ENCODE measurements at regions not wholly inside any gene's neighbourhood (a gene's known extent, or its start where the extent isn't known, plus 50 kb on each side); places are given as distances from the start of the nearest gene placed in this dataset.

DNA sequence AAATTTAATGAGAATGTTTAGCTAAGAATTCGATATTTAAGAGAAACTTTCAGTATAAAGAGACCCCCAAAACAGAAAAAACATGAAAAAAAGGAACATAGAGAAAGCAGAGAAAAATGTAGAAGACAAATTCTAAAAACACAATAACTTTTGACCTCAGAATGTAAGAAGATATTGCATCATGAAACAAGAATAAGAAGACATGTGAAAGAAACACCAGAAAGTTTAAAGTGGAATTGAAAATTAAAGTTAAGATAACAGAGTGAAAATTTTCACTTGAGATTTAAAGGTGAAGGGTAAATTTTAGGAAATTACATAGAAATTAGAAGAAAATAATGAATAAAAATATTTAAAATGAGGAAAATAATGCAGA is 78.2 kb upstream of the FAM3C start:
- FAIRE-seq (no peak), DNase-seq (no peak)
- Histone ChIP-seq H3K27me3 (ENCODE audit: control insufficient read depth in 3 of 3, insufficient read depth in 3 of 3, low read length in 3 of 3) (no peaks in the 10 kb centered on the region), H3K4me3 (ENCODE audit: low read depth in 1 of 3, low read length in 3 of 3) (no peak overlapping the region), H3K4me1 (ENCODE audit: control insufficient read depth in 3 of 3, insufficient read depth in 2 of 3, low read depth in 1 of 3, low read length in 2 of 3) (peaks cover 0 to 11% (median 0%) of the 10 kb centered on the region in 3 donors), H3K9me3 (ENCODE audit: control insufficient read depth in 2 of 2, insufficient read depth in 1 of 2, low read depth in 1 of 2, low read length in 1 of 2) (no peaks in the 10 kb centered on the region), H3K36me3 (ENCODE audit: control insufficient read depth in 3 of 3, insufficient read depth in 2 of 3, low read depth in 1 of 3, low read length in 3 of 3) (no peaks in the 10 kb centered on the region), H3K27ac (ENCODE audit: low read depth in 1 of 3, low read length in 2 of 3) (no peak overlapping the region)
- WGBS, 3 donors, result 78 to 84% (median 84%) methylated on average over 1 of the region's 1 CpG

DNA sequence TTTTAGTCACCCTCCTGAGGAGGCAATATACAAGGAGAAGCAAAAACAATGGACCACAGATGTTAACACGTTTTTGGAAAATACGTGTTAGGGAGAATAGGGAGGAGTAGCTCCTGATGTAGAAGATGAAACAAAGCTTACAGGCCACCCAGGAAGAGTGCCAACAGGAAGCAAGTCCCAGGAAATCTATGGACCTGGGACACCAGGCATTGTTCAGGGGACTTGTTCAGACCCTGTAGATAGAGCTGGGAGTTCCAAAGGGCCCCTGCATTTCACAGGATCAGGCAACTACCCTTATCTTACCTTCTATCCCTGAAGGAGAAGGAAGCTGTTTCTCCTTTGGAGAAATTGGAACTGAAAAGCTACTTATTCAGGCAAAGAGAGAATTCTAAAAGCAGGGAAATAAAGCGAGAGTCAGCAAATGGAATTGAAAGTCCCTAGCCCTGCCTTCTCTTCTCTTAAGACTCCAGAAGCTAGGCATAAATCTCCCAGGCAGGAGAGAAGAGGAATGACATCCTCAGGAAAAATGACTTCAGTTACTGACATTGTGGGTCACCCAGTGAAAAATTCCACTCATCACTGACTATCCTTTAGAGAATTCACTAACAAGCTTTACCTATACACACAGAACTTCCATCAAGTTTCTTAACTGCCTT is 77.7 kb upstream of the FAM3C start:
- Histone ChIP-seq H3K36me3 (ENCODE audit: control insufficient read depth in 3 of 3, insufficient read depth in 2 of 3, low read depth in 1 of 3, low read length in 3 of 3) (no peaks in the 10 kb centered on the region), H3K9me3 (ENCODE audit: control insufficient read depth in 2 of 2, insufficient read depth in 1 of 2, low read depth in 1 of 2, low read length in 1 of 2) (no peaks in the 10 kb centered on the region), H3K4me1 (ENCODE audit: control insufficient read depth in 3 of 3, insufficient read depth in 2 of 3, low read depth in 1 of 3, low read length in 2 of 3) (peaks cover 0 to 11% (median 0%) of the 10 kb centered on the region in 3 donors), H3K27me3 (ENCODE audit: control insufficient read depth in 3 of 3, insufficient read depth in 3 of 3, low read length in 3 of 3) (no peaks in the 10 kb centered on the region), H3K27ac (ENCODE audit: low read depth in 1 of 3, low read length in 2 of 3) (no peak overlapping the region), H3K4me3 (ENCODE audit: low read depth in 1 of 3, low read length in 3 of 3) (no peak overlapping the region)
- DNase-seq, result peak; percentile 53 to 62
- 37 to 57% (median 50%) methylated on average over 3 of the region's 3 CpGs for WGBS, 3 donors
- no peak for FAIRE-seq

DNA sequence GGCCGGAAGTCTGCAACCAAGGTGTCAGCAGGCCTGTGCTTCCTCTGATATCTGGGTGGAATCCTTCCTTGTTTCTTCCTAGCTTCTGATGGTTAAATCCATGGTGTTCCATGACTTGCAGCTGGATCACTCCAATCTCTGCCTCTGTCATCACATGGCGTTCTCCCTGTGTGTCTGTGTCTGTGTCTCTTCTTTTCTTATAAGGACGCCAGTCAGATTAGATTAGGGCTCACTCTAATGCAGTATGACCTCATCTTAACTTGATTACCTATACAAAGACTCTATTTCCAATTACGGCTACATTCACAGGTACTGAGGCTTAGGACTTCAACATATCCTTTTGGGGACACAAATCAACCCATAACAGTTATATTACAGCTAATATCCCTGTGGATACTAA is 70.3 kb upstream of the FAM3C start:
- 94 to 97% (median 97%) methylated on average over 4 of the region's 4 CpGs for WGBS, 3 donors
- Histone ChIP-seq H3K9me3 (ENCODE audit: control insufficient read depth in 2 of 2, insufficient read depth in 1 of 2, low read depth in 1 of 2, low read length in 1 of 2) (no peaks in the 10 kb centered on the region), H3K4me1 (ENCODE audit: control insufficient read depth in 3 of 3, insufficient read depth in 2 of 3, low read depth in 1 of 3, low read length in 2 of 3) (no peaks in the 10 kb centered on the region), H3K27ac (ENCODE audit: low read depth in 1 of 3, low read length in 2 of 3) (no peak overlapping the region), H3K27me3 (ENCODE audit: control insufficient read depth in 3 of 3, insufficient read depth in 3 of 3, low read length in 3 of 3) (no peaks in the 10 kb centered on the region), H3K4me3 (ENCODE audit: low read depth in 1 of 3, low read length in 3 of 3) (no peak overlapping the region), H3K36me3 (ENCODE audit: control insufficient read depth in 3 of 3, insufficient read depth in 2 of 3, low read depth in 1 of 3, low read length in 3 of 3) (no peaks in the 10 kb centered on the region)
- DNase-seq (no peak), FAIRE-seq (no peak)

DNA sequence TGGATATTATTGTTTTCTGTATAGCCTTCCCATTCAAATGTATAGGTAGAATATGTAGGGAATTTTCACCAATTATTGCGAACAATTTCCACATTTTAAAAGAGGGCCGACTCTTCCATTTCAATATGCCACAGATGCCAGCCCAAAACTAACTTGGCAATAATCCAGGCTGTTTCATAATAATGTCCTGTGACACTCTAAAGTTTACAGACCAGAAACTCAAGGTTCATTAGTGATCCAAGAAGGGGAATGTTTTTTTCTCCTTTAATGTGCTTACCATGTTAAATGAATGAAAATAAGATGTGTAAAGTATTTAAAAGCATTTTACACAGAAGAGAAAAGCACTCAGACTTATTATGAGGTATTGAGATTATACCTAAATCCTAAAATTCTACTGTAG is 63.0 kb upstream of the FAM3C start:
- Histone ChIP-seq H3K4me3 (ENCODE audit: low read depth in 1 of 3, low read length in 3 of 3) (no peak overlapping the region), H3K4me1 (ENCODE audit: control insufficient read depth in 3 of 3, insufficient read depth in 2 of 3, low read depth in 1 of 3, low read length in 2 of 3) (no peaks in the 10 kb centered on the region), H3K27ac (ENCODE audit: low read depth in 1 of 3, low read length in 2 of 3) (no peak overlapping the region), H3K9me3 (ENCODE audit: control insufficient read depth in 2 of 2, insufficient read depth in 1 of 2, low read depth in 1 of 2, low read length in 1 of 2) (no peaks in the 10 kb centered on the region), H3K36me3 (ENCODE audit: control insufficient read depth in 3 of 3, insufficient read depth in 2 of 3, low read depth in 1 of 3, low read length in 3 of 3) (no peaks in the 10 kb centered on the region), H3K27me3 (ENCODE audit: control insufficient read depth in 3 of 3, insufficient read depth in 3 of 3, low read length in 3 of 3) (no peaks in the 10 kb centered on the region)
- FAIRE-seq (peak; percentile 41), DNase-seq (peak in 1 of 2 donors; percentile 31)
- WGBS, 3 donors, result 83 to 90% (median 87%) methylated on average over 2 of the region's 2 CpGs

DNA sequence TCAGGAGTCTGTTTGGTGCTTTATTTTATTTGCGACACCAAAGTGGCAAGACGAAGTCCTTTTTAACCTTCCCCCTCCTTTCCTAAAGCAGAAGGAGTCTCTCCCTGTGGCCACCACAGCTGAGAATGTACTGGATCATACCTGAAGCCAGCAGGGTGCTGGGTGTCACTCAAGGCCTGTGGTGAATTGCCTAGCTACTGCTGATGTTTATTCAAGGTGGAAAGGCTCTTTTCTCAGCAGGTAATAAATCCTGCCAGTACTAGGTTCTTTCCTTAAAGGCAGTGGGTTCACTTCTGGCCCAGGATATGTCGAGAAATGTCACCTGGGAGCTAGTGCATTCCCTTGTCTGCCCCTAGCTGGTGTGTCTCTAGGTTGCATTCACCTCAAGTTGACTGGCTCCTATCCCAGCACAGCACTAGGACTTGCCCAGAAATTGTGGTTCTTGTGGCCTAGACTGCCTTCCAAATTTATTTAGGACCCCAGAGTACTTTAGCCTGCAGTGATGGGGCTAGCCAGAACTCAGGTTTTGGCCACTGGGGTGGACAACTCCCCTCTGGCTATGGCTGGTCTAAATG is 60.8 kb upstream of the FAM3C start:
- no peak overlapping the region for H3K27ac ChIP-seq (ENCODE audit: low read depth in 1 of 3, low read length in 2 of 3)
- H3K27me3 ChIP-seq (ENCODE audit: control insufficient read depth in 3 of 3, insufficient read depth in 3 of 3, low read length in 3 of 3), result no peaks in the 10 kb centered on the region
- no peaks in the 10 kb centered on the region for H3K4me1 ChIP-seq (ENCODE audit: control insufficient read depth in 3 of 3, insufficient read depth in 2 of 3, low read depth in 1 of 3, low read length in 2 of 3)
- 86 to 96% (median 91%) methylated on average over 3 of the region's 3 CpGs for WGBS, 3 donors
- no peaks in the 10 kb centered on the region for H3K36me3 ChIP-seq (ENCODE audit: control insufficient read depth in 3 of 3, insufficient read depth in 2 of 3, low read depth in 1 of 3, low read length in 3 of 3)
- no peak overlapping the region for H3K4me3 ChIP-seq (ENCODE audit: low read depth in 1 of 3, low read length in 3 of 3)
- DNase-seq (no peak), FAIRE-seq (no peak)
- no peaks in the 10 kb centered on the region for H3K9me3 ChIP-seq (ENCODE audit: control insufficient read depth in 2 of 2, insufficient read depth in 1 of 2, low read depth in 1 of 2, low read length in 1 of 2)

DNA sequence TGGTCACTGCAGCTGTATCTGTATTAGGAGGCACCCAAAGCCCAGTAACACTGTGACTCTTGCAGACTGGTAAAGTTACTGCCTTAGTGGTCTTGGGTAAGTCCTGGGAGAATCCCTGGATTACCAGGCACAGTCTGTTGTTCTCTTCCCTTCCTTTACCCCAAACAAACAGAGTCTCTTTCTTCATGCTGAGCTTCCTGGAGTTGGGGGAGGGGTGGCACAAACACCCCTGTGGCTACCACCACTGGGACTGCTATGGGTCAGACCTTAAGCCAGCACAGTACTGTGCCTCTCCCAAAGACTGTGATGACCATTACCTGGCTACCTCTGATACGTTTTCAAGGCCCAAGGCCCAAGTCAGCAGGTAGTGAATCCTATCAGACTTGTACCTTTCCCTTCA is 59.9 kb upstream of the FAM3C start:
- H3K36me3 ChIP-seq (ENCODE audit: control insufficient read depth in 3 of 3, insufficient read depth in 2 of 3, low read depth in 1 of 3, low read length in 3 of 3), result no peaks in the 10 kb centered on the region
- no peaks in the 10 kb centered on the region for H3K27me3 ChIP-seq (ENCODE audit: control insufficient read depth in 3 of 3, insufficient read depth in 3 of 3, low read length in 3 of 3)
- no peak overlapping the region for H3K4me3 ChIP-seq (ENCODE audit: low read depth in 1 of 3, low read length in 3 of 3)
- no peak overlapping the region for H3K27ac ChIP-seq (ENCODE audit: low read depth in 1 of 3, low read length in 2 of 3)
- DNase-seq (no peak), FAIRE-seq (no peak)
- H3K9me3 ChIP-seq (ENCODE audit: control insufficient read depth in 2 of 2, insufficient read depth in 1 of 2, low read depth in 1 of 2, low read length in 1 of 2), result no peaks in the 10 kb centered on the region
- WGBS, 3 donors, result 81 to 91% (median 86%) methylated on average over 1 of the region's 1 CpG
- no peaks in the 10 kb centered on the region for H3K4me1 ChIP-seq (ENCODE audit: control insufficient read depth in 3 of 3, insufficient read depth in 2 of 3, low read depth in 1 of 3, low read length in 2 of 3)

DNA sequence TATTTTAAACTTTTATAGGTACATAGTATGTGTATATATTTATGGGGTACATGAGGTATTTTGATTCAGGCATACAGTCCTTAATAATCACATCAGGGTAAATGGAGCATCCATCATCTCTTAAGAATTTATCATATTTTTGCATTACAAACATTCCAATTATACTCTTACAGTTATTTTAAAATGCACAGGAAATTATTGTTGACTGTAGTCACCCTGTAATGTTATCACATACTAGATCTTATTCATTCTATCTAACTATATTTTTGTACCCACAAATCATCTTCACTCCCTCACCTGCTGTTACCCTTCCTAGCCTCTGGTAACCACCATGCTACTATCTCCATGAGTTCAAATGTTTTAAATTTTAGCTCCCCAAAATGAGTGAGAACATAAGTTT is 56.3 kb upstream of the FAM3C start:
- Histone ChIP-seq H3K4me1 (ENCODE audit: control insufficient read depth in 3 of 3, insufficient read depth in 2 of 3, low read depth in 1 of 3, low read length in 2 of 3) (no peaks in the 10 kb centered on the region), H3K27ac (ENCODE audit: low read depth in 1 of 3, low read length in 2 of 3) (no peak overlapping the region), H3K27me3 (ENCODE audit: control insufficient read depth in 3 of 3, insufficient read depth in 3 of 3, low read length in 3 of 3) (no peaks in the 10 kb centered on the region), H3K36me3 (ENCODE audit: control insufficient read depth in 3 of 3, insufficient read depth in 2 of 3, low read depth in 1 of 3, low read length in 3 of 3) (no peaks in the 10 kb centered on the region), H3K4me3 (ENCODE audit: low read depth in 1 of 3, low read length in 3 of 3) (no peak overlapping the region), H3K9me3 (ENCODE audit: control insufficient read depth in 2 of 2, insufficient read depth in 1 of 2, low read depth in 1 of 2, low read length in 1 of 2) (no peaks in the 10 kb centered on the region)
- no peak for FAIRE-seq
- DNase-seq, result no peak

DNA sequence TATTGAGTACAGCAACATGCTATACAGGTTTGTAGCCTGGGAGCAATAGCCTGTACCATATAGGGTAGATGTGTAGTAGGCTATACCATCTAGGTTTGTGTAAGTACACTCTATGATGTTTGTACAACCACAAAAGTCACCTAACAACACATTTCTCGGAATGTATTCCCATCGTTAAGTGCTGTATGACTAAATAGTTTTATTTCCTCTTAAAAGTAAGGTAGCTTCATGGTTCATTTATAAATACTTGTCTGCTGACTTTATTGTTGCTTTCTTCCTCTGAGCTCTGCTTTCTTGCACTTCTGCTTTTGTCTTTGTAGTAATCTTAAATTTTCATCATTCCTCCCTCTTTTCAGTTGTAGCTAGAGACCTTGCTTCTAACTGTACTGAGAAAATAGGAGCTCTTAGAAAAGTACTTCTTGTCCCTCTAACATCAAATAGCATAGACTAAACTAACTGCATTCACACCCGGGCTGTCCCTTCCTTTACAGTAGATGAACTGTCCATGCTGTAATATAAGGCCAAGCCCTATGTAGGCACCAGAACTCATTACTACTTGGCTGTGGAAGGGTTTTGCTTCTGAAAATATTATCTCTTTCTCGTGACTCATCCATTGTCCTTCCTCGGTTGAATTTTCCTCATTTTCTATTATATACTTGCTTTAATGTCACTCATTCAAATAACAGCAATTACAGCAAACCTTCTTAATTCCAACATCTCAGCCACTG is 55.4 kb upstream of the FAM3C start:
- Histone ChIP-seq H3K27ac (ENCODE audit: low read depth in 1 of 3, low read length in 2 of 3) (no peak overlapping the region), H3K36me3 (ENCODE audit: control insufficient read depth in 3 of 3, insufficient read depth in 2 of 3, low read depth in 1 of 3, low read length in 3 of 3) (no peaks in the 10 kb centered on the region), H3K27me3 (ENCODE audit: control insufficient read depth in 3 of 3, insufficient read depth in 3 of 3, low read length in 3 of 3) (no peaks in the 10 kb centered on the region), H3K4me3 (ENCODE audit: low read depth in 1 of 3, low read length in 3 of 3) (no peak overlapping the region), H3K4me1 (ENCODE audit: control insufficient read depth in 3 of 3, insufficient read depth in 2 of 3, low read depth in 1 of 3, low read length in 2 of 3) (no peaks in the 10 kb centered on the region), H3K9me3 (ENCODE audit: control insufficient read depth in 2 of 2, insufficient read depth in 1 of 2, low read depth in 1 of 2, low read length in 1 of 2) (no peaks in the 10 kb centered on the region)
- 85 to 95% (median 89%) methylated on average over 5 of the region's 5 CpGs for WGBS, 3 donors
- DNase-seq (no peak), FAIRE-seq (no peak)

All from small intestine (tissue), 7 donors.